ENCODE measurements at regions not wholly inside any gene's neighbourhood (a gene's known extent, or its start where the extent isn't known, plus 50 kb on each side); places are given as distances from the start of the nearest gene placed in this dataset.
"Not testable (repeated sequence)": the region's sequence is repeated elsewhere in the genome, so short reads cannot be mapped to it uniquely, and the experiment has no call there.

- DNase-seq: no peak
These were observed 427.7 kb upstream of the NOX3 start for GRCh38 chr6:155883334-155883731.

DNA sequence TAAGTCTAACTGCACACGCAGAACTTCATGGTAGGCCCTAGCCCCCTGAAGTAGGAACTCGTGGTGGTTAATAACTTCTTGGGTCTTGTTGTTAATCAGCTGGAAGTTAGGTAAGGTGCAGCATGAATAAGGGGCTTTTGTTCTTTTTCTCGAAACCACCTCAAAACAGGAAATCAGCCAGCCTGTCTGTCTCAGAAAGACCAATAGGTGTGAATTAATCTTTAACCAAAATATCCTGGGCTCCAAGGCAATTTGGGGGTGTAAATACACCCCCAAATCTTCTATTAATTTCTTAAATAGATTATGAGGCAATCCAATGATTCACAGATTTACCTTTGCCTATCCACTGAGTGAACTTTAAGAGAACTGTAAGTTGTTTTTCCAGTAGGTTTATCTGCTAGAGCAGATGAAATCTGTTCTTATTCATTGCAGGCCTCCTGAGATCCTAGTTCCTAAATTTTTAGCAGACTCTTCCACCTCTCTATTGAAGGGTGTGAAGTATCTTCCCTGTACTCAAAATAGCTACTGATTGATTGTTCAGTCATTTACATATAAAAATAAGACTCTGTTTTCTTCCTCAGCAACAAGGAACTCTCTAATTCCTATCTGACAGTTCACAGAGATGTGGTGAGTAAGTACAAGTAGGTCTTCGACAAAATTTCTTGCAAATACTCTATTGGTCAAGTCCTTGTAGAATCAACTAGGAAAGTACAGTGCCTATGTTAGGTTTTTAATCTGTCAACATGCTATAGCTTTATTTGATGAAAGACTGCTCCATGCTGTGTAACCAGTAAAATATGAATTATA lies 427.1 kb upstream of the NOX3 start:
- DNase-seq: no peak

DNA sequence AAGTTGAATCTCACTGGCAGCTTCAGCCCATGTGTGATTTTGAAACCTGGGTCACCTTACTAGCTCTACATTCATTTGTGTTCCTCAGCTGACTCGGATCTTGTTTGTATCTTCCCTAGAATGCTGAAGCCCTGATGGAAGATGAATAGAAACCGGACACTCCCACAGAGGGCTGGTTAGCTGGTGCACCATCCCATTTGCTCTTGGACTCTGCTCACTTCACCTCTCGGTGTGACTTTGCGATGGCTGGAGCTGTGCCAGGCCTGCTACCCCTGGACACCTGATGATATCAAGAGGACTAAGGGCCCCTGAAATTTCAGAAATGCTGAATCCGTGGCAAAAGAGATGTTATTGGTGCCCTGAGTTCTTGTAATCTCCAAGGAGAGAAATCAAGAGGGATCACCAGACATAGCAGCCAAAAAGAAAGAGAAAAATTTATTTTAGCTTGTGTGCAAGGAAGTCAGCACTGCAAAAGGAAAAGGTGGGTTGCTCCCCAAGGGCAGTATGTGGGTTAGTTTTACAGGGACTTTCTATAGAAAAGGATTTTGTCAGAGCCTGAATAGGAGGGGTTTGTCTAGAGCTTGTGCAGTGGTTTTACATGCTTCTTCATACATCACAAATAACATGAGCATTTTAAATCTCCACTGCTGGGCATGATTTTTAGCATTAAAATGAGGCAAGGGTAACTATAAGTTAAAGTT lies 426.3 kb upstream of the NOX3 start:
- DNase-seq: no peak

DNA sequence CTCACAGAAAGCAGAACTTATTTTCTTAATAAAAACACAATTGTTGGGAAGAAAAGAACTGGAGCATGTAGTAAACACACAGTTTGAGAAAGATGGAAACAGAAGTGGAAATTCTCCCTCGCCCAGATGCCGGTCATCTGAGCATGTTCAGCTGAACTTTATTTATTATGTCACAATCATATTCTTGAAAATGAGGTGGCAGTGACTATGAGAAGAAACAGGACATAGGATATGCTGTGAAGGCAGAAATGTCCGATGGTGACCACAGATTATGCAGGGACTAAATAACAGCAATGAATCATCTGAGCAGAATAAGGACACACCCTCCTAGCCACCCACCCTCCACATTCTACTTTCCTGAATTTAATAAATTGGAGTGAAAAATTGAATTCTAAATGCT lies 425.3 kb upstream of the NOX3 start:
- DNase-seq: no peak

DNA sequence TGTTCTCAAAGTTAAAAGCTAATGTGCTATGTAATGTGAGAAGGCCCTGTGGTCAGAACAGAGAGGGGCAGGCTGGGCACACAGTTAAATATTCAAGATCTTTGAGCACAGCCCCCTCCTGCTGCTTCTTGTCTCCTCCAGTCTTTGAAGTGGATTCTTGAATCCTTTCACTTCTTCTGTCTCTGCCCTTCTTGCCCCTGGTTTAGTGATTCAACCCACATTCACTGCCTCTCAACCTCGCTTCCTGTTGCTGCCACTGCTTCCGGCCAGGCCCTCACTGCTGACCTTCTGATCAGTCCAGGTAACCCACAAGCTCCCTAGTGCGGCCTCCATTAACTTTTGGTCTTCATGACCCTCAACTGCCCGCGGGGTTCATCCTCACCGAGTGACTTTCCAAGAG lies 417.3 kb upstream of the NOX3 start:
- no peak for DNase-seq

DNA sequence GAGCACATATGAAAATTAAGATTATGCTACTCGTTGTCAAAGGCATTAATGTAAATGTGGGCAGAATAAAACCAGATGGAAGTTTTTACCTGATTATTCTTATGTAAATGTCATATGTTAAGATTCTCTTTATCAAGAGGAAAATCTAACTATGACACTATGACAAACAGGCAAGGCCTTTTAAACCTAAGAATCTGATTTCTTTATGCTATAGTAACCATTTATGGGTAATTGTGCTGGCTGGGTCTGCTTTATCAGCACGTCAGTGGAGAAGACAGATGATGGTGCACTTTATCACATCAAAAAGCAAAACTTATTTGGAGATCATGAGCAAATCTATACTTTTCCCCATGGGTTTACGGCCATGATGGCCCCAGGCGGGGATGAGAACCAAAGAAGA lies 412.0 kb upstream of the NOX3 start:
- DNase-seq: no peak

GRCh38 chr6:155866676-155867390 lies 411.2 kb upstream of the NOX3 start:
- DNase-seq: not testable (repeated sequence)

DNA sequence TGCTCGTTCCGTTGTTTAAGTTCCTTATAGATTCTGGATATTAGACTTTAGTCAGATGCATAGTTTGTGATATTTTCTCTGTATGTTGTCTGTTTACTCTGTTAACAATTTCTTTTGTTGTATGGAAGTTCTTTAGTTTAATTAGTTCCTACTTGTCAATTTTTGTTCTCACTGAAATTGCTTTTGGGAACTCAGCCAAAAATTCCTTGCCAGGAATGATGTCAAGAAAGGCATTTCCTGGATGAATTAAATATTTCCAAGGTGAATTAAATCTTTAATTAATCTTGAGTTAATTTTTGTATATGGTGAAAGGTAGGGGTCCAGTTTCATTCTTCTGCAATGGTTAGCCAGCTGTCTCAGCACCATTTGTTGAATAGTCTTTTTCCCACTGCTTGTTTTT lies 406.2 kb upstream of the NOX3 start:
- DNase-seq: no peak

- not testable (repeated sequence) for DNase-seq
These were observed 403.3 kb upstream of the NOX3 start for GRCh38 chr6:155858906-155859305.

DNA sequence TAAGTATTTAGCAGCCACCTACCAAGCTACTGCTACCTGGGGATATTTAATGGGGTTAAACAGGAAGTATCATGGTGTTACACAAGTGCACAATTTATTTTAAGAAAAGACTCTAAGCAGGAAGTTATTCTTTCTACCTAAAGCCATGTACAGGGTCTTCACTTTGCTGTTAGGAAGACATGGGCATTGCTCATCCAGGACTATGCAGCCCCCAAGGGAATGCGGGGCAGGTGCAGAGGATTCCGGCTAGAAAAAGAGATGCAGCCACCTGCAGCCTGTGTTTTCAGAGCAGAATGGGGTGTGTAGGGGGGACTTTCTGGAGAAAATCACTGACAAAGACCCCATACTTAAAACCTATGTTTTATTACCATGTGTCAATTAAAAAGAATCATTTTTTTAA lies 399.1 kb upstream of the NOX3 start:
- no peak for DNase-seq

- no peak for DNase-seq
These were observed 397.4 kb upstream of the NOX3 start for GRCh38 chr6:155853011-155853410.

DNA sequence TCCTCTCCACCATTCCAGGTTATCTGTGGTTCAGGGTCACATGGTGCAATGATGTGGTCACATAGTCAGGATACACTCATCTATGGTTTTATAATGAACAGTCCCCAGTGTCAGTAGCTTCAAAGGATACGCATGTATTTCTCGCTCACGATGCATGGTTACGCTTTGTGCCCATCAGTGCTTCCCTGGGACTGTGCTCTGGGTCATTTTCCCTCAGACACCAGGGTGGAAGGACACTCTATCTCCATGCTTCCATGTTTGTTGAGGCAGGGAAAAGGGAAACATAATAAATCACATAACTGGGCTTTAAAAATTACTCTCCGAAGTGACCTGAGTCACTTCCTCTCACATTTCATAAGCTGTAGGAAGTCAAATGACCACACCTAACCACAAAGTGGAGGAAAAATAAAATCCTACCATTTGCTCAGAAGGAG lies 394.8 kb upstream of the NOX3 start:
- no peak for DNase-seq

GRCh38 chr6:155847711-155848110 lies 392.1 kb upstream of the NOX3 start:
- no peak for DNase-seq

- no peak for DNase-seq
These were observed 381.8 kb upstream of the NOX3 start for GRCh38 chr6:155837474-155837873.

- no peak for DNase-seq
These were observed 377.0 kb upstream of the NOX3 start for GRCh38 chr6:155832596-155832995.

DNA sequence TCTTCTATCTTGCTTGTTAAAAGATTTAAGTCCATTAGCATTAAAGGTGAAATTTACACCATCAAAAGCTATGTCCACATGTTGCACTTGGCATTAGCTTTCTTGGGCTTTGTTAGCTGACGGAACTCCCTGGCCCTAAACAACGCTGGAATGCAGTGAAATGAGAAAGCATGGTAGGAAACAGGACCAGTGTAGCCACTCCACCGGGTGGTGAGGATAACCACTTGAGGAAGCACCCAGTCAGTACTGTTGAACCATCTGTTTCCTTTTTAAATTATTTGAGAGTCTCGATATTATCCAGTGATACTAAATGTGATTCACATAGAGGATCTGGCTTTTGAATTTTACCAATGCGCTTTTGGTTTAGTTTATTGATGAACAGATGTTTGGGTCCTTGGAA lies 374.9 kb upstream of the NOX3 start:
- peak; percentile 54 for DNase-seq

DNA sequence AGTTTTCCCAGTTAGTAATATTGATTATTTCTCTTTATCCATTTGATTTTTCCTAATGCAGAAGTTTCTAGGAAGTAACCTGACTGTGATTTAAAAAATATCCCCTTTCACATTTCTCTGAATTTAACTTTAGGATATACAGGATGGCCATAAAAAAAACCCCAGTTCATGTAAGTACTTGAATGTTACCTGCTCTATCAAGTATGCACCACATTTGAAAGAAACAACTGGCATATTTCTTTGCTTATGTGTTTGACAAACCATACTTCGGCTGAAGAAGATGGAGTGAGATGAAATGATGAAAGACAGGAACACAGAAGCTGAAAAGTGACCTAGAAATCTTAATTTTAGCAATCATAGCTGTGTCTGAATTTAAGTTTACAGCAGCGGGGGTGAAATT lies 374.0 kb upstream of the NOX3 start:
- no peak for DNase-seq

DNA sequence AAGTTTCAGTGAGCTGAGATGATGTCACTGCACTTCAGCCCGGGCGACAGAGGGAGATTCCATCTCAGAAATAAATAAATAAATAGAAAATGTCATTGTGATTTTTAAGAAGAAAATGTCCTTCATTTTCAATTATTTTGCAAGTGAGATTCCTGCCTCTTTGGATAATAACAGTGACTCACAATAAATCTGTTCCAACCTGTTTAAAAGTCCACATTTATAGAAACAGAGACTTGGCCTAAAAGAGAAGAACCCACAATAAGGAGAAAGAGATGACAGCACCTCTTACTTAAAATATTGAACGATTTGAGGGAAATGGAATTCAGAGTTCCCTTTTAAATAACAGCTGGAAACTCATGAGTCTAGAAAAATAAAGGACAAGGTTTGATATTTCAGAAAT lies 373.4 kb upstream of the NOX3 start:
- DNase-seq: no peak

- DNase-seq: no peak
These were observed 363.1 kb upstream of the NOX3 start for GRCh38 chr6:155818698-155819097.

DNA sequence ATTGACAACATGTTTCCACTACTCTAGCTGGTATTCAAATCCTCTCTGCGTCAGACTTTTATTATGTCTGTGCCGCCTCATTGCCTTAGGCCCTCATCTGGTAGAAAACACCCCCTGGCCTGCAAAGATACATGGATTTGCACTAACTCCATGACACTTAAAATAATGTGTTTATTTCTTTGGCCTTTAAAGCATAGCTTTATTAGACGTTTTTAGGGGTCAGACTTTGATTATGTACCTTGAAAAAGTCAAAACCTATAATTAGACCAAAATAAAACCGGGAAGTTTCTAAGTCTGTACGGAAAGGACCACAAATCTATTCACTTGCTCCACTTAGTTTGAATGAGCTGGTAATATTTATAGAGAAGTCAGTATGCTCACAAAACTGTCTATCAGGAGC lies 357.9 kb upstream of the NOX3 start:
- no peak for DNase-seq

DNA sequence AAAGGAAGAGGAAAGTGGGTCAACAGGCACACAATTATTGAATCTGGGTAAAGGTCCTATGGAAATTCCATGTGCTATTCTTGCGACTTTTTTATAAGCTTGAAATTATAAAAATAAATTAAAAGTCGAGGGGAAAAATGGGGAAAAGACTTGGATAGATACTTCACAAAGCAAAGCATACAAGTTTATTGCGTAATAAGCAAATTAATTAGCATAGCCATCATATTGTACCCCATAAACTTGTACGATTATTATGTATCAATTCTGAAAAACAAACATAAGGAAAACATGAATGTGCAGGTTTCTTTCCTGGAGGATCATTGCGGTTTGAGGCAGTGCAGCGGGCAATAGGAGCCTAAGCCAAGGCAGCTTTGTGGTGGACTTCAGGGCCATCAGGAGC lies 351.6 kb upstream of the NOX3 start:
- no peak for DNase-seq

DNA sequence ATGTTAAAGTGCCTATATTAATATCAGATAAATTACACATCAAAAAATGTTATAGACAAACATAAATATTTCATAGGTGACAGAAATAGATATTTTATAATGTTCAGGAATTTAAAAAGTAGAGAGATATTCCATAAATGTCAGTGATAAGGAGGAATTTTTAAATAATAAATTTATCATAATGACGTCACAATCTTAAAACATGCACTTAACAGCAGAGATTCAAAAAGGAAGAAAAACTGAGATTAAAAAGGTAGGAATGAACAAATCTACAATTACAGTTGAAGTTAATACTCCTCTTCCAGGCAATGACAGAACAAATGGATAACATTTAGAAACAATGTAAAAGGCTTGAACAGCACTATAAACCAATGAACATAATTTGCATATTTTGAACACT lies 345.4 kb upstream of the NOX3 start:
- no peak for DNase-seq

DNA sequence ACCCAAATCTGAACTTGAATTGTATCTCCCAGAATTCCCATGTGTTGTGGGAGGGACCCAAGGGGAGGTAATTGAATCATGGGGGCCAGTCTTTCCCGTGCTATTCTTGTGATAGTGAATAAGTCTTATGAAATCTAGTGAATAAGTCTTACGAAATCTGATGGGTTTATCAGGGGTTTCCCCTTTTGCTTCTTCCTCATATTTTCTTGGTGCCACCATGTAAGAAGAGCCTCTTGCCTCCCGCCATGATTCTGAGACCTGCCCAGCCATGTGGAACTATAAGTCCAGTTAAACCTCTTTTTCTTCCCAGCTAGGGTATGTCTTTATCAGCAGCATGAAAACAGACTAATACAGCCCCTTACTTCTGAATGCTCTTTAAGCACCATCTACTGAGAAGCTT lies 343.2 kb upstream of the NOX3 start:
- DNase-seq: not testable (repeated sequence)
